ENCODE measurements at regions not wholly inside any gene's neighbourhood (a gene's known extent, or its start where the extent isn't known, plus 50 kb on each side); places are given as distances from the start of the nearest gene placed in this dataset.

DNA sequence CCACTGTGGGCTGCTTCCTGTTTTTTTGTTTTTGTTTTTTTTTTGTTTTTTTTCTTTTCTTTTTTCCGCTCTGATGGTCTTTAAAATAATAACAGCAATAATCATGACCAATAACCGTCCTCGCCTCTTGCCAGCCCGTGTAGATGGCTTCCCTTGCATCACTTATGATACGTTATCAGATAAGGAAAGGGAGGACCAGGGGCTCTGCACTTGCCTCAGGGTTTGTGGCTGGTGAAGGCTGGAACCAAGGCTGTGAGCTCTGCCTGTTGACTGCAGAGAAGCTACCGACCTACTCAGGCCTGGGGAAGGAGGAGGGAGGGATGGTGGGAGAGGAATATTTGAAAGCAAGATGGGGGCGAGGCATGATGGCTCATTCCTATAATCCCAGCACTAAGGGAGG lies 114.0 kb upstream of the SDK2 start:
- ATAC-seq = no peak
- H3K9me3 Mint-ChIP-seq = peaks cover 4% of the 10 kb centered on the region
- H3K4me1 Mint-ChIP-seq = peaks cover 8% of the 10 kb centered on the region
- peak overlapping the region; percentile 90 for H3K27ac Mint-ChIP-seq
- DNase-seq (ENCODE audit: low spot score in 2 of 2) = no peak
- no peak overlapping the region for H3K4me3 Mint-ChIP-seq
- no peaks in the 10 kb centered on the region for H3K36me3 Mint-ChIP-seq

DNA sequence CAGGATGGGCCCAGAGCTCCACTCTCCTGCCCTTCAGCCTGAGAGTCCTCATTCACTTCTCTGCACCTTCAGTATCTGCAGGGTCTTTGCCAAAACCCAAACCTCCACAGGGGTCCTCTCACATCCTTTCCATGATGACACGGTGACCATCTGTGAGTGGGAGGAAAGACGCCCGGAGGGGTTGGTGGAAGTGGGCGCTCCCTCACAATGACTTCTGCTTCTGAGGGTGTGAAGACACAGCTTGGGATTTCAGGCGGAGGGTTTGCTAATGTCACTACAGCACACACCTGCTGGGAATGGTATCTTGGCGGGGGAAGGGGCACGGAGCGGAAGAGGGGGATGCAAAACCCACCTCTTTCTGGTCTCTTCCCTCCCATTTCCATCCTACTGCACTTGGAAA lies 115.1 kb upstream of the SDK2 start:
- Mint-ChIP-seq H3K4me3 (no peak overlapping the region), H3K27ac (no peak overlapping the region), H3K4me1 (peaks cover 8% of the 10 kb centered on the region), H3K9me3 (peaks cover 4% of the 10 kb centered on the region), H3K36me3 (no peaks in the 10 kb centered on the region)
- DNase-seq (ENCODE audit: low spot score in 2 of 2) (no peak), ATAC-seq (no peak)

DNA sequence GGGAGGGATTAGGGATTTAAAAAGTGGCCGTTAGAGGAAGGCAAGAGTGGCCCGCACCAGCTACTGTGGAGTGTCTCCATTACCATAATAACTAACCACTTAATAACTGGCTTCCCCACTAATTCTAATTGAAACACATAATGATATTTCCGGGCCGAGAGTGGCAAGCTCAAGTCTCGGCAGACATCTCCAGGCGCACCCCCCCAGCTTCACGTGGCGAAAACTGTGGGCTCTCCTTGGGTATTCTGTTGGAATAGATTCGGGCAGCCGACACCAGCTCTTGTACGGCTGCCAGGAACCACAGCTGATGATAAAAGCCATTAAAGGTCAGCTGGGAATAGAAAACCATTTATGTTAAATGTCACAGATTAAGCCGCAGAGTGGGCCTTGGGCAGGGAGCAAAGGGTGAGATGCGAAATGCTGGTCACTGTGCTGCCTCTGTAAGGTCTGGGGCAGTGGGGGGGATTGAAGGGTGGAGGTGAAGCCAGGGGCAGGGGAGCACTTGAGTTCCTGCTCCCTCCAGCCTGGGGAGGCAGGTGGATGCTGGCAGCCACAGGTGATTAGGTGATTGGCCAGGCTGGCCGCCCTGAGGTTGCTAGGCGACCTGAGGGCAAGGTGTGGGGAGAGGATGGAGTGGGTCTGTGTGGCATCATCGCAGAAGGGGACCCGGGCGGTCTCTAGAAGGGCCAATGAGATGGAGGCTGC lies 115.6 kb upstream of the SDK2 start:
- H3K9me3 Mint-ChIP-seq = peaks cover 4% of the 10 kb centered on the region
- no peak for DNase-seq (ENCODE audit: low spot score in 2 of 2)
- no peaks in the 10 kb centered on the region for H3K36me3 Mint-ChIP-seq

DNA sequence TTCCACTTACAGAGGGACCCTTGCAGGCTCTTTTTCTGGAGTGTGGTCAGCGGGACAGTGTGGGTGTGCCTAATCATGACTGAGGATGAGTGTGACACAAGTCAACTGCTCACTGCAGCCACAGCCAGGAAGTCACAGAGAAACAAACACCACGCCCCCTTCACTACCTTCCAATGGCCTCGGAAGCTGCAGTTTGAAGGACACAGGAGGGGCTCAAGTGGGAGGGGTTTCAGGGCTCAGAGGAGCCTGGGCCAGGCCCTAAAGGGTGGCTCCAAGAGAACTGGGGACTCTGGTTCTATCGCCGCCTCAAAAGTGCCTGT lies 116.2 kb upstream of the SDK2 start:
- Mint-ChIP-seq H3K36me3 (no peaks in the 10 kb centered on the region), H3K9me3 (peaks cover 4% of the 10 kb centered on the region), H3K4me3 (no peak overlapping the region), H3K27ac (no peak overlapping the region), H3K4me1 (peaks cover 8% of the 10 kb centered on the region)
- ATAC-seq = no peak
- no peak for DNase-seq (ENCODE audit: low spot score in 2 of 2)

More for the DNA sequence above, 115.6 kb upstream of the SDK2 start:
- Mint-ChIP-seq H3K4me1 (peaks cover 8% of the 10 kb centered on the region), H3K4me3 (no peak overlapping the region), H3K27ac (no peak overlapping the region)
- no peak for ATAC-seq

DNA sequence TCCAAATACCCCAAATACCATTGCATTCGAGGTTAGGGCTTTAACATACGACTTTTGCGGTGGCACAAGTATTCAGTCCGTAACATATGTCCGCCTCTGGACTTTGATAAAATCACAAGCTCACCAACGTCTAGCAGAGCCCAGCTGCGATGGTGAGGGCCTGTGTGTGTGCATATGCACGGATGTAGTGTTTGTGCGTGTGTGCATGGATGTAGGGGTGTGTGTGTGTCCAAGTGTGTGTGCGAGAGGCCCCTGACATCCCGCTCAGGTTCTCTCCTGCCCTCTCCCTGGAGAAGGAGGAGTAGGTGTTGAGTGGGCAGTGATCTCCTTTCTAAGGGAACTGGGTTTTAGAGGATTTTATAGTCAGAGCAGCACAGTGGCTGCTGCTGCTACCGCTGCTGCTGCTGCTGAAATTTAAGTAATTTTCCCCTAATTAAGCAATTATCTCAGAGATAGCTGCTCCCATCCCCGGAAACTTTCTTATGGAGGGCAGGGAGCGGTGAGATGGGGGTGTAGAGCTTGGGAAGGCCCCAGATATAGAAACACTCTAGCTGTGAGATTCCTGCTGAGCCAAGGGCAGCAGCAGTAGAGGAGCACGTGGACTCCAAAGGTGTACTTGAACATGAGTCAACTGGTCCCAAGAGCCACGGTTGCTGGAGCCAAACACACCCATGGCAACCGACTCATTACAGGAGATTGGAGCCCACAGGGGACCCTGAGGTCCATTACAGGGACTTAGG lies 121.7 kb upstream of the SDK2 start:
- no peak overlapping the region for H3K27ac Mint-ChIP-seq
- H3K36me3 Mint-ChIP-seq = no peaks in the 10 kb centered on the region
- H3K4me3 Mint-ChIP-seq = no peak overlapping the region
- no peak for DNase-seq (ENCODE audit: low spot score in 2 of 2)
- H3K4me1 Mint-ChIP-seq = no peaks in the 10 kb centered on the region
- H3K9me3 Mint-ChIP-seq = no peaks in the 10 kb centered on the region
- no peak for ATAC-seq

DNA sequence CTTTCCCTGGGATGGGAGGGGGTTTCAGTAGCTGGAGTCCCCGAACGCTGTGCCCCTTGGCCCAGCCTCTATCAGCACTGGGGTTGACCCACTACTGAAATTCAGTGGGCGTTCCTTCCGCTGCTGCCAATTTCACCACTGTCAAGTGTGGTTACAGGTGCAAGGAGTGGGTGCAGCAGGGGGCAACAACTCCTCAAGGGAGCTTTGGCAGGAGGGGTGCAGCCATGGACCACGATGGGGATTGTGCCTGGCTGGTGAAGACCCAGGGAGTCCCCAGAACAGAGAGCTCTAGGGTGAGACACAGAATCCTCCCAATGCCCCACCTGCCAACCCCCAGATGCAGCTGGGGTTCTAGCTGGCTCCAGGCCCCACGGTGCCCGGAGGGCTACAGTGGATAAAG lies 123.5 kb upstream of the SDK2 start:
- DNase-seq (ENCODE audit: low spot score in 2 of 2) (no peak), ATAC-seq (no peak)
- Mint-ChIP-seq H3K27ac (no peak overlapping the region), H3K36me3 (no peaks in the 10 kb centered on the region), H3K4me1 (no peaks in the 10 kb centered on the region), H3K4me3 (no peak overlapping the region), H3K9me3 (no peaks in the 10 kb centered on the region)

DNA sequence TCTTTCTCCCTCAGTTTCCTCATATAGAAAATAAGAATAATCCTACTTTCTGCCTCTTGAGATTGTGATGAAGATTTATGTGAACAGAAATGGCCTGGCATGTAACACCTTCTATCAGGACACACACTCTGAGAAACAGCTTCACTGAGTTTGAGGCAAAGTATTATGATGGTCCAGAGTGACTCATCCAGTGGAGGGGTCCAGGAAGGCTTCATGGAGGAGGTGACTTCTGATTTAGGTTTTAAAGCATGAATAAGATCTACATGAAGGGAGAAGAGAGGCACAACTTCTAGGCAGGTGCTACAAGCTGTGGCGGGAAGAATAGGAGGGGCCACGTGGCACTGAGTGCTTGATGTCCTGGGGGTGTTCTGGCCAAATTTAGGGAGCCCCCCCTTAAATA lies 124.4 kb upstream of the SDK2 start:
- no peak for DNase-seq (ENCODE audit: low spot score in 2 of 2)
- Mint-ChIP-seq H3K4me3 (no peak overlapping the region), H3K4me1 (no peaks in the 10 kb centered on the region), H3K27ac (no peak overlapping the region), H3K36me3 (no peaks in the 10 kb centered on the region), H3K9me3 (no peaks in the 10 kb centered on the region)
- no peak for ATAC-seq

DNA sequence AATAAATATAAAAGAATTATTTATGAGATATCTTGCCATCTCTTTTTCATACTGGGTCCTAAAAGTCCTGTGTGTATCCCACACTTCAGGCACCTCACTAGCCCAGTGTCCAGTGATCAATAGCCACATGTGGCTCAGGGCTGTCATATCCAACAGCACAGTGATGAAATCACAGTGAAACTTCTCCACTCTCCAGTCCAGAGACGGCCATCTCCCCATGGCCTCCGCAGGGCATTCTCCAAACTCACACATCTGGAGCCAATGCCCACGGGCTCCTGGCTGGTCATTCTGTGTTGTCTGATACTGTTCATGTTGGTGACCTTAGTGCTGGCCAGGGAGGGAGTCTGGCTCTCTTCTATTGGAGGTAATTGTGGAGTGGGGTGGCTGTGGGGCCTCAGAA lies 125.2 kb upstream of the SDK2 start:
- Mint-ChIP-seq H3K27ac (no peak overlapping the region), H3K4me3 (no peak overlapping the region), H3K36me3 (no peaks in the 10 kb centered on the region), H3K9me3 (no peaks in the 10 kb centered on the region), H3K4me1 (no peaks in the 10 kb centered on the region)
- DNase-seq (ENCODE audit: low spot score in 2 of 2) = no peak
- no peak for ATAC-seq

DNA sequence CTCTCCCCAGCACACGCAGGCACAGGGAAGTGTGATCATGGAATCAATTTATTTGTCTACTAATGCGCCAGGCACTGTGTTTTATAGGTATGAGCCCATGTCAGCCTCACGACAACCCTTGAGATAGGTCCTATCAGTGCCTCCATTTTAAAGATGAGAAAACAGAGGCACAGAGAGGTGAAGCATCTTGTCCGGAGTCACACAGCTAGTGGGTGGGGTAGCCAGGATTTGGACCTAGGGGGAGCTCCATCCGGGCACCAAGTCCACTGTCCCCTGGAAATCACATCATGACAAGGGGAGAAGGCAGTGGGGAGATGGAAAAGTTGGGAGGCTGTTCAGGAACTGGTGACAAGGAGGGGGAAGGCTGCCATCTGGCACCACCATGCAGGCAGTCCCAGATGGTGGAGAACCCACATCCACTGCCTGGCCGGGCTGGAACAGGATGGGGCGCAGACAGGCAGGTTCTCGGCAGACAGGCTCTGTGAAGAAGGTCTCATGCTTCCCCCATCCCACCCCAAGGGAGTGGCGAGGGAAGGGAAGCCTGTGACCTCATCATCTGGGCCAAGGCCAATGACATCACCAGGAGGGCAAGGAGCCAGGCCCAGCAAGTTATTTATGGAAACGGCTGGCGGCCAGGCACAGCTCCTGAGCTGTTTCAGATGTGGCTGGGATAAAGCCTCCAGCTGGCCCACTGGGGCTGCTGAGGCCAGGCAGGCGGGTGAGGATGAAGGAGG lies 126.0 kb upstream of the SDK2 start:
- Mint-ChIP-seq H3K4me3 (no peak overlapping the region), H3K4me1 (no peaks in the 10 kb centered on the region), H3K27ac (no peak overlapping the region), H3K9me3 (no peaks in the 10 kb centered on the region), H3K36me3 (no peaks in the 10 kb centered on the region)
- ATAC-seq (no peak), DNase-seq (ENCODE audit: low spot score in 2 of 2) (no peak)

DNA sequence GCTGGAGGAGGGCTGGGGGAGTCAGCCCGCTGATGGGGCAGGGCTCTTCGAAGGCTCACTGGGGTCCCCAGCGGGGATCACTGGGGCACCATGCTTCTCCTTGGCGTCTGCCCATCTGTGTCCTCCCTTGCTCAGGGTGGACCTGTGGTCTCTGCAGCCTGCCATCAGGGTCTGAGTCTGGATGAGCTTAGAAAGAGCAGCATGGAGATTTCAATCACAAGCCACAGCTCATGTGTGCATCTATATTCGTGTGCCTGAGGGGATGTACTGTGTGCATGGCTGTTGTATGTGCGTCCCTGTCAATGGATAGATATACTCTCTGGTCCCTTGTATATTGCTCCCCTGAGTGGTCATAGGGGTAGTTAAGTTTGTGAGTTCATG lies 126.6 kb upstream of the SDK2 start:
- Mint-ChIP-seq H3K9me3 (no peaks in the 10 kb centered on the region), H3K4me3 (no peak overlapping the region), H3K27ac (no peak overlapping the region), H3K4me1 (no peaks in the 10 kb centered on the region), H3K36me3 (no peaks in the 10 kb centered on the region)
- ATAC-seq = no peak
- DNase-seq (ENCODE audit: low spot score in 2 of 2) = no peak

DNA sequence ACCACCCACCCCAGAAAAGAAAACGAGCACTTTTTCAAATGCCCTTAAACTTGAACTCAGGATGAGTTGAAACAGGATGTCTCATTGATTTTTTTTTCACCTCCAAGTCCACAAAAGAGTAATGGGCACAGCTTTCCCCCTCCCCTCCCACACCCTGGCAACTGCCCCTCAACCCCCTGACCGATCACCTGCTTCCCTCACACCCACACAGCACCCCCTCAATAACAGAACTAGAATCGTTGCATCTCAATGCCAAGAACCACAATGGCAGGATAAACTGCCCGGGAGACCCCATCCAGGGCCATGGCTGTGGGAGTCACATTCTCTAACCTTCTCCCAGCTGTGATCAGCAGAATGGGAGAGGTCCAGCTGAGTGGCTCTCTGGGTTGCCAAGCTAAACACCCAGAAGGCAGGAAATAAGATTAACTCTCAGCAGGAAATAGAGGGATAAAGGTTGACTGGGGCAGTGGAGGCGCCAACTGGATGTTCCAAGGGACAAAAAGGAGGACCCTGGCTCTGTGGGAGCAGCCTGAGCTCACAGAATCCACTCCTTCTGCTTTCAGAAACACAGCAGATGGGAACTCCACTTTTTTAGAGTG lies 128.0 kb upstream of the SDK2 start:
- DNase-seq (ENCODE audit: low spot score in 2 of 2) = no peak
- ATAC-seq = no peak
- H3K4me1 Mint-ChIP-seq = no peaks in the 10 kb centered on the region
- H3K4me3 Mint-ChIP-seq = no peak overlapping the region
- H3K27ac Mint-ChIP-seq = no peak overlapping the region
- H3K36me3 Mint-ChIP-seq = no peaks in the 10 kb centered on the region
- no peaks in the 10 kb centered on the region for H3K9me3 Mint-ChIP-seq

DNA sequence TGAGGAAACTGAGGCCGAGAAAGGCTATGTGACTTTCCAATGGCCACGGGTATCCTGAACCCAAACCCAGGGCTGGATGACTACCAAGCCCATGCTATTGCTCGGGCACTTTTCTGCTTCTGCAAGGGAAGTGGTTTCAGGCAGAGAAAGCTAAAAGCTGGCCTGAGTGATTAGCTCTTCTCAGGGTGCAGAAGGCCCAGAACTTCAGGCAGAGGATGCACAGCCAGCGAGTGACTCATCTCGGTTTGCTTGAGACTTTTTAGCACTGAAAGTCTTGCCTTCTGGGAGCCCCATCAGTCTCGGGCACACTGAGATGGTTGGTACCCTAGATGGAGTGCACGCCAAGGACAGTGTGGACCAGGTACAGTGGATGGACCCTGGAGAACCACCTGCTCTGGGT lies 129.5 kb upstream of the SDK2 start:
- ATAC-seq = no peak
- Mint-ChIP-seq H3K9me3 (no peaks in the 10 kb centered on the region), H3K36me3 (no peaks in the 10 kb centered on the region), H3K4me3 (no peak overlapping the region), H3K27ac (no peak overlapping the region), H3K4me1 (no peaks in the 10 kb centered on the region)
- no peak for DNase-seq (ENCODE audit: low spot score in 2 of 2)

DNA sequence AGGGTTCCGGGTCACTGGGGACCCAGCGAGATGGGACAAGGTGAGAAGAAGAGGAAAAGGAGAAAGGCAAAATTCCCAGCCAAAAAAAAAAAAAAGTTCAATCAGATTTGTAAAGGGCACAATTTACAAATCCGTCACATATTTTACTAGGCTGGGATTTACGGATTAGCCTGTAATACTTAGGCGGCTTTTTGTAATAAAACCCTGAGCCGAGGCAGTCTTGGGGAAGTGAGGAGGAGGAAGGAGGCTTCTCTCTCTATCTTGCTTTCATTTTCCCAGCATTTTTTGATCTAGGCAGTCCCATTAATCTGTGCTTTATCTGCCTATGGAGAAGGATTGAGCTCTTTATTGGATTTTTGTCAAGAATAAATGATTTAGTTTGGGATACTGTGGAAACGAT lies 130.6 kb upstream of the SDK2 start:
- DNase-seq (ENCODE audit: low spot score in 2 of 2) (no peak), ATAC-seq (no peak)
- Mint-ChIP-seq H3K36me3 (no peaks in the 10 kb centered on the region), H3K27ac (no peak overlapping the region), H3K4me1 (no peaks in the 10 kb centered on the region), H3K4me3 (no peak overlapping the region), H3K9me3 (no peaks in the 10 kb centered on the region)

DNA sequence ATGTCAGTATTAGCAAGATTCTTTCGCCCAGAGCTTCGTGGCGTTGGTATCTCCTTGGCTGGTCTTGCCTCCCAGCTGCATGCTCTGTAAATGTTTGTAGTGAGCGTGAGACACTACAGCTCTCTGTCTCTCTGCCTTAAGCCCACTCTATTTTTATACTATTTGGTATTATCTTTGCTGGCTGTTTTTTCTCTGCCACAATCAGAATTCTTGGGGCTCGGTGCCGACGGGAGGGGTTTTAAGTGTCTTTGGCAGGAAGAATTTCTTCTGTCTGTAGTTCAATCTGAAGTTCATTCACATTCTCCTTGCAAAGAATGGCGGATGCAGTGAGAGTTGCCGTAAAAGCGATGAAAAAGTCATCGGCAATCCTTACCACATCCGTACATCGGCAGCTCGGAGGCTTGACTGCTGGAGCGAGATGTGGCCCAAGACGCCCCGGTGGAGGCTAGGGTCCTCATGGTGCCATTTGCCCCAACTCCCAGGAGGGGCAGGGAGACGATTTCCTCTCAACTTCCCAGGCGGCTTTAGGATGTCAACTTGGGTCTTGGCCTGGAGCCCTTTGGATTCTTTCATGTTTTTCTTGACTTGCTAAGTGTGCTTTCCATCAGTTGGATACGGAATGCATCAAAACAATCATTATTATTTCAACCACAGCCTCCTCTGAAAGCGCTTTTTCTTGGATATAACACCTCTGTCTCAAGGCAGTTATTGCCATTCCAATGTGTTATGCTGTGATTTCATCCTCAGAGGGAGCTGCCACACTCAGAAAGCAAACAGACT lies 132.3 kb upstream of the SDK2 start:
- ATAC-seq = no peak
- H3K4me1 Mint-ChIP-seq = no peaks in the 10 kb centered on the region

DNA sequence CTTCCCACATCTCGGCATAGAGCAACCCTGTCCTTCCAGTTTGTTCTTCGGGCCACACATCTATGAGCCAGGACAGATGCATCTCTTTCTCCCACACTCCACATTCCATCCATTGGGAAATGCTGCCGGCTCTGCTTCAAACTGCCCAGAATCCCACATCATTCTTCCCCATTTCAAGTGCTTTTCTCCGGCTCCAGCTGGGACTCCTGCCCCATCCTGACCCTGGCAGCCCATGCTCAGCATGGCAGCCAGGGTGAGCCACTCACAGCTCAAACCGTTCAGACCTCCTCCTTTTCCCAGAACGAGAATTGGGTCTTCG lies 132.8 kb upstream of the SDK2 start:
- ATAC-seq = no peak
- Mint-ChIP-seq H3K36me3 (no peaks in the 10 kb centered on the region), H3K4me1 (no peaks in the 10 kb centered on the region), H3K27ac (no peak overlapping the region), H3K9me3 (no peaks in the 10 kb centered on the region), H3K4me3 (no peak overlapping the region)
- DNase-seq (ENCODE audit: low spot score in 2 of 2) = no peak

More for the DNA sequence above, 132.3 kb upstream of the SDK2 start:
- Mint-ChIP-seq H3K9me3 (no peaks in the 10 kb centered on the region), H3K27ac (no peak overlapping the region), H3K4me3 (no peak overlapping the region), H3K36me3 (no peaks in the 10 kb centered on the region)
- DNase-seq (ENCODE audit: low spot score in 2 of 2) = no peak
